HG02840 (cell line): ENCODE measurements at regions not wholly inside any gene's neighbourhood (a gene's known extent, or its start where the extent isn't known, plus 50 kb on each side); places are given as distances from the start of the nearest gene placed in this dataset.

Experiments used
- ATAC-seq: cut with Tn5 transposase; IDR thresholded peaks from one replicate; pipeline ENCODE4 v1.9.1; 2021; ENCODE audit warnings: mild to moderate bottlenecking, moderate library complexity, moderate number of reproducible peaks; ENCODE audit not compliant: unreplicated experiment, low FRiP score

DNA sequence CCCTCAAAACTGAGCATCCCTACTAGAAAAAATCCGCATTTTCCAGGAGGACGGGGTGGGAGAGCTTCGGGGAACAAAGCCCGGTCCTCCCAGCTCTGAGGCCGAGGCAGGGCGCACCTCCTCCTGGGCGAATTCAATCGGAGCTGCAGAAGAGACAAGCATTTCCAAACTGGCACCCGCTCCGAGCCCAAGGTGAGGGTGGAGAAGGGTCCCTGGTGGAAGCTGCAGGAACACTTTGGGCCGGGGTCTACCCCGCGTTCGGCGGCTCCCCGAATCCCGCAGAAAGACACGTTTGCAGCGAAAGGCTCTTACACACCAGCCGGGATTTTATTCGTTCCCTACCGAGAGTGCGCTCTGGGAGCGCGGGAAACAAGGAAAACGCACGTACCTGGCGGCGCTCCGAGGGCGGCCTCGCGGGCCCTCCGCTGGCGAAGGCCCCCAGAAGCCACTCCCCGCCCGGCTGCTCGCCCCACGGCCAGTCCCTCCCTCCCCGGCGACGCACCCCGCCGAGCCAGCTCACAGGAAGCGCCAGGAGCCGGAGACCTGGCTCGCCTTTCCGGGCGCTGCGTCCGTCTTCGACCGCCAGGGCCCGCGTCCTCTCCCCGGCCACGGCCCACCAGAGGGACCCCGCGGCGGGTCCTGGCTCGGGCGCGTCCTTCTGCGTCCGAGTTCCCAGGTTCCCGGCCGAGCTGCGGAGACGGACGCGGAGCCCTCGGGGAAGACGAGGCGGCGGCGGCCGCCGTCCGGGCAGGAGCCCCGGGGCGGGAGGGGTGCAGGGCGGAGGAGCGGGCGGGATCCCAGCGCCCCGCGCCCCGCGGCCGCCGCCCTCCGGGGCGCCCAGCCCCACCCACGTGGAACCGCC, 49.8 kb upstream of the BAHCC1 start:
- ATAC-seq, result peak; percentile 36
